Body of pancreas (tissue), 4 donors: ENCODE measurements at regions not wholly inside any gene's neighbourhood (a gene's known extent, or its start where the extent isn't known, plus 50 kb on each side); places are given as distances from the start of the nearest gene placed in this dataset.

Source experiments
- ATAC-seq: fragments of 150-250 bp; one replicate; pipeline ENCODE4 v1.9.1; 2016
- DNase-seq, 4 donors: peaks; one replicate each; pipeline ENCODE4 v3.0.0-alpha.2; 2019
- H3K27ac ChIP-seq, 4 donors: fragments of 200-600 bp; sonication (generic); 1 replicate in 3 of 4; 2 replicates in 1 of 4; pipeline versions ENCODE4 v1.5.1 to v1.6.1; 2016 to 2019; ENCODE audit warnings: mild to moderate bottlenecking in 1 of 4, mixed read lengths in 1 of 4, moderate library complexity in 1 of 4
- H3K27me3 ChIP-seq, 2 donors: fragments of 200-600 bp; sonication (generic); one replicate each; pipeline ENCODE4 v1.6.0; 2016; ENCODE audit warnings: mild to moderate bottlenecking in 1 of 2
- H3K36me3 ChIP-seq, 2 donors: fragments of 200-600 bp; sonication (generic); replicated peaks in 1 of 2; 2 replicates each; pipeline ENCODE4 v1.5.1; 2016; ENCODE audit warnings: low read depth in 2 of 2; ENCODE audit not compliant: insufficient read depth in 1 of 2
- H3K4me1 ChIP-seq: fragments of 200-600 bp; sonication (generic); one replicate; pipeline ENCODE4 v1.6.0; 2016
- H3K4me3 ChIP-seq, 2 donors: fragments of 200-600 bp; sonication (generic); 1 replicate in 1 of 2; 2 replicates in 1 of 2; pipeline ENCODE4 v1.5.1; 2016 to 2019
- H3K9me3 ChIP-seq, 3 donors: fragments of 200-600 bp; sonication (generic); 1 replicate in 2 of 3; 2 replicates in 1 of 3; pipeline ENCODE4 v1.5.1; 2016
- CTCF ChIP-seq, 7 experiments: fragments of 450-650 bp in 4 of 7; fragments of 200-600 bp in 3 of 7; sonication (generic) in 3 of 7; IDR thresholded peaks; one replicate each; pipeline ENCODE4 v1.5.1; 2016 to 2019; ENCODE audit warnings: antibody characterized with exemption in 7 of 7
- POLR2A ChIP-seq, 3 donors: fragments of 450-650 bp; IDR thresholded peaks; one replicate each; pipeline ENCODE4 v1.6.1; 2016; ENCODE audit warnings: antibody characterized with exemption in 3 of 3, mild to moderate bottlenecking in 2 of 3
- WGBS, 2 donors: methylation state at CpG; one replicate each; pipeline ENCODE4 v1.1.5; 2017; 5-methylcytosine and 5-hydroxymethylcytosine counted together
- intact Hi-C: fragments of 100-400 bp; cut with DNase I; formaldehyde crosslinking; loops from one replicate; pipeline ENCODE4 v1.15.1; 2023

GRCh38 chr10:78892338-78893176 lies 176.2 kb upstream of the ZMIZ1 start:
- no peak overlapping the region for H3K4me3 ChIP-seq
- ATAC-seq (no peak), DNase-seq (no peak)
- TF ChIP-seq CTCF (IDR thresholded peaks at IDR 0.05), result no peak
- no peak for TF ChIP-seq POLR2A (IDR thresholded peaks at IDR 0.05)
- no peaks in the 10 kb centered on the region for H3K27me3 ChIP-seq
- intact Hi-C loops, result no loop called here
- H3K36me3 ChIP-seq, result no peaks in the 10 kb centered on the region
- no peaks in the 10 kb centered on the region for H3K4me1 ChIP-seq
- 69 to 76% methylated on average over 7 of the region's 7 CpGs for WGBS, 2 donors
- no peak overlapping the region for H3K27ac ChIP-seq
- H3K9me3 ChIP-seq, result no peaks in the 10 kb centered on the region

DNA sequence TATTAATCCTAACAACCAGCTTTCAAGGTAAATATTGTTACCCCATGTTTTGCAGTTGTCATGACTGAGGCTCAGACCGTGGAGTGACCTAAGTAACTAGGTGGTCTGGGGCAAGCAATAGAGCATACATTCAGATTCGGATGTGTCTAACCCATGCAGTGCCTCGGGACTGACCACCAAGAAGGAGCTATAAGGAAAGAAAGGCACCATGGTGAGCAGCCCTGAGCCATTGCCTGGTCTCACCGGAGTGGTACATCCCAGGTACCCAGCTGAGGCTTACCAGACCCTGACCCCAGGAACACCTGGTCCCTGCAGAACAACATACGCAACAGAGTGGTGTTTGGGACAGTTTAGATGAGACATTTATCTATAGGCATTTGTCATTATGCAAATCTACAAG lies 175.5 kb upstream of the ZMIZ1 start:
- ATAC-seq, result no peak
- Histone ChIP-seq H3K9me3 (no peaks in the 10 kb centered on the region), H3K4me3 (no peak overlapping the region), H3K36me3 (no peaks in the 10 kb centered on the region), H3K27ac (no peak overlapping the region), H3K4me1 (no peaks in the 10 kb centered on the region), H3K27me3 (no peaks in the 10 kb centered on the region)
- TF ChIP-seq CTCF (IDR thresholded peaks at IDR 0.05), result no peak
- TF ChIP-seq POLR2A (IDR thresholded peaks at IDR 0.05), result no peak
- 69 to 78% methylated on average over 5 of the region's 5 CpGs for WGBS, 2 donors
- intact Hi-C loops, result no loop called here
- DNase-seq, result no peak

- TF ChIP-seq POLR2A (IDR thresholded peaks at IDR 0.05) (no peak), CTCF (IDR thresholded peaks at IDR 0.05) (no peak)
- DNase-seq (no peak), ATAC-seq (no peak)
- no peak overlapping the region for H3K27ac ChIP-seq
- H3K9me3 ChIP-seq, result no peaks in the 10 kb centered on the region
- WGBS, 2 donors, result 80 to 86% methylated on average over 12 of the region's 12 CpGs
- H3K4me1 ChIP-seq, result no peaks in the 10 kb centered on the region
- H3K4me3 ChIP-seq, result no peak overlapping the region
- H3K27me3 ChIP-seq, result no peaks in the 10 kb centered on the region
- intact Hi-C loops, result no loop called here
- H3K36me3 ChIP-seq, result no peaks in the 10 kb centered on the region
Observed at GRCh38 chr10:78894089-78894840, 174.5 kb upstream of the ZMIZ1 start.

GRCh38 chr10:78894841-78895195 lies 173.9 kb upstream of the ZMIZ1 start:
- WGBS, 2 donors, result 84 to 94% methylated on average over 3 of the region's 3 CpGs
- H3K4me3 ChIP-seq, result no peak overlapping the region
- no peak overlapping the region for H3K27ac ChIP-seq
- no peaks in the 10 kb centered on the region for H3K27me3 ChIP-seq
- DNase-seq (no peak), ATAC-seq (no peak)
- intact Hi-C loops, result no loop called here
- H3K9me3 ChIP-seq, result no peaks in the 10 kb centered on the region
- no peaks in the 10 kb centered on the region for H3K36me3 ChIP-seq
- TF ChIP-seq POLR2A (IDR thresholded peaks at IDR 0.05) (no peak), CTCF (IDR thresholded peaks at IDR 0.05) (no peak)
- no peaks in the 10 kb centered on the region for H3K4me1 ChIP-seq
